Left ventricle myocardium inferior (tissue), 1 donor: ENCODE measurements at regions not wholly inside any gene's neighbourhood (a gene's known extent, or its start where the extent isn't known, plus 50 kb on each side); places are given as distances from the start of the nearest gene placed in this dataset.

Experiments used
- DNase-seq: peaks from one replicate; pipeline ENCODE4 v3.0.0-alpha.2; 2020
- H3K27ac ChIP-seq: fragments of 200-600 bp; replicated peaks from 2 replicates; pipeline ENCODE4 v1.8.0; 2021
- H3K27me3 ChIP-seq: fragments of 200-600 bp; 2 replicates; pipeline ENCODE4 v1.8.0; 2021; ENCODE audit warnings: low read depth
- H3K36me3 ChIP-seq: fragments of 200-600 bp; 2 replicates; pipeline ENCODE4 v1.8.0; 2021
- H3K4me1 ChIP-seq: fragments of 200-600 bp; 2 replicates; pipeline ENCODE4 v1.8.0; 2021
- H3K4me3 ChIP-seq: fragments of 200-600 bp; 2 replicates; pipeline ENCODE4 v1.8.0; 2021; ENCODE audit warnings: mild to moderate bottlenecking, moderate library complexity
- H3K9me3 ChIP-seq: fragments of 200-600 bp; replicated peaks from 2 replicates; pipeline ENCODE4 v1.8.0; 2021
- intact Hi-C: fragments of 100-400 bp; cut with micrococcal nuclease; formaldehyde crosslinking; loops from one replicate; pipeline ENCODE4 v1.11.0; 2022
- TF ChIP-seq, protein P1 (sequence below): fragments of 200-600 bp; IDR thresholded peaks from 2 replicates; pipeline ENCODE4 v1.8.0; 2021; ENCODE audit warnings: antibody characterized with exemption, mild to moderate bottlenecking, borderline replicate concordance
- donor health status: DM: no; HTN: yes; CAD: no; lungs with severe emphysema.

DNA sequence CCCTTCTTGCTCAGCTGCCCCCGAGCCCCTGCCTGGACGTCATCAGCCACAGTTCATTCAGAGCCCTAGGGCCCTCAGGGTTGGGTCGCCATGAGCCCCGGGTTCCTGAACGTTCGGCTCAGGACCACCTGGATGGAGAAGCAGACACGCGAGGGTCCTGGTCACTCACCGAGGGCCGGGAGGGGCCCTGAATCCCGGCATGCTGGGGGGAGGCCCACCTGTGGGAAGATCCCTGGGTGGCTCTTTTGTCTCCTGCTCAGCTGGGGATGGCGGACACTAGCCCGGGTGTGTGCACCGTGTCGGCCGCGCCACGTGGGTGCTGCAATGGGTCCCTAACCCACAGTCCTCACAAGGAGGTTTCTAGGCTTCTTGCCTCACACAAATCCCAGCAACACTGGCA is 78.1 kb upstream of the TTC34 start:
- H3K27me3 ChIP-seq = peaks cover 82% of the 10 kb centered on the region
- H3K4me1 ChIP-seq = peaks cover 13% of the 10 kb centered on the region
- no peak overlapping the region for H3K4me3 ChIP-seq
- no peaks in the 10 kb centered on the region for H3K36me3 ChIP-seq
- no peak overlapping the region for H3K27ac ChIP-seq
- DNase-seq = no peak
- no peaks in the 10 kb centered on the region for H3K9me3 ChIP-seq
- intact Hi-C loops = no loop called here
- TF ChIP-seq, protein P1, sequence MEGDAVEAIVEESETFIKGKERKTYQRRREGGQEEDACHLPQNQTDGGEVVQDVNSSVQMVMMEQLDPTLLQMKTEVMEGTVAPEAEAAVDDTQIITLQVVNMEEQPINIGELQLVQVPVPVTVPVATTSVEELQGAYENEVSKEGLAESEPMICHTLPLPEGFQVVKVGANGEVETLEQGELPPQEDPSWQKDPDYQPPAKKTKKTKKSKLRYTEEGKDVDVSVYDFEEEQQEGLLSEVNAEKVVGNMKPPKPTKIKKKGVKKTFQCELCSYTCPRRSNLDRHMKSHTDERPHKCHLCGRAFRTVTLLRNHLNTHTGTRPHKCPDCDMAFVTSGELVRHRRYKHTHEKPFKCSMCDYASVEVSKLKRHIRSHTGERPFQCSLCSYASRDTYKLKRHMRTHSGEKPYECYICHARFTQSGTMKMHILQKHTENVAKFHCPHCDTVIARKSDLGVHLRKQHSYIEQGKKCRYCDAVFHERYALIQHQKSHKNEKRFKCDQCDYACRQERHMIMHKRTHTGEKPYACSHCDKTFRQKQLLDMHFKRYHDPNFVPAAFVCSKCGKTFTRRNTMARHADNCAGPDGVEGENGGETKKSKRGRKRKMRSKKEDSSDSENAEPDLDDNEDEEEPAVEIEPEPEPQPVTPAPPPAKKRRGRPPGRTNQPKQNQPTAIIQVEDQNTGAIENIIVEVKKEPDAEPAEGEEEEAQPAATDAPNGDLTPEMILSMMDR = no peak

DNA sequence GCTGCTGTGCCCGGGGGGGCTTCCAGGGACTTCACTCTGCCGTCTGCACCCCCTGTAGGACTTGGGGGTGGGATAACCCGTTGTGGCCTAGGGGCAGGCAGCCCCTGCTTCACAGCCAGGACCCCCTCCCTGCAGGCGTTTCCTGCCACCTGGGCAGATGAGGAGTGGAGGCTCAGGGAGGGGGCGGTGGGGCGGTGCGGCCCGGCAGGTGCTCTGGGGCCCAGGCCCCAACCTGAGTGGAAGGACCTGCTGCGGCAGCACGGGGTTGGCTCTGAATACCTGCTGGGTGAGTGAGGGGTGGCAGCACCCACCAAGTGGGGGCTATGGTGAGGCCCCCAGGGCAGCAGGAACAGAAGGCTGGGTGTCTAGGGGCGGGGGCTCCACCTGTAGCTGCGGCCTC is 78.6 kb upstream of the TTC34 start:
- TF ChIP-seq, protein P1 = no peak
- no peaks in the 10 kb centered on the region for H3K36me3 ChIP-seq
- peaks cover 77% of the 10 kb centered on the region for H3K27me3 ChIP-seq
- no peak for DNase-seq
- H3K4me3 ChIP-seq = no peak overlapping the region
- no peak overlapping the region for H3K27ac ChIP-seq
- H3K9me3 ChIP-seq = no peaks in the 10 kb centered on the region
- H3K4me1 ChIP-seq = peaks cover 8% of the 10 kb centered on the region
- intact Hi-C loops = no loop called here

DNA sequence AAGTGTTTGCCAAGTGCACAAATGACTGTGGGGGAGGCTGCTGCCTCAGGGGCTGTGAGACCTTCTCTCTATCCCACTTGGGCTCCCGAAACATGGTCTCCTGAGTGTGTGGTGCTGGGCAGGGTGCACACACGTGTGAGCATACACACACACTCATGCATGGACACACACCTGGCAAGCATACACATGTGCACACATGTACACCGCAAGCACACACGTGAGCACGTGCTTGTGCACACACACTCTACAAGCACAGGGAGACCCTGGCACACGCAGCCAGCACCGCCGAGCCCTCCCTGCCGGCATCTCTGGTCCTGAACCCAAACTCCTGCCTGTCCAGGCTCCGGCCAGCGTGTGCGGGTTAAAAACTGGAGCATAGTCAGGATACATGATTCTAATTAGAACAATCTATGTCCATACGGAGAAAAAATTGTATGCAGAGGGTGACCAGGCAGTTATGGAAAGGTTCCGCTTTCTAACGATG is 79.4 kb upstream of the TTC34 start:
- Histone ChIP-seq H3K36me3 (no peaks in the 10 kb centered on the region), H3K4me3 (no peak overlapping the region), H3K4me1 (peaks cover 3% of the 10 kb centered on the region), H3K27ac (no peak overlapping the region), H3K27me3 (peaks cover 71% of the 10 kb centered on the region), H3K9me3 (no peaks in the 10 kb centered on the region)
- intact Hi-C loops = no loop called here
- TF ChIP-seq, protein P1 = no peak
- no peak for DNase-seq

DNA sequence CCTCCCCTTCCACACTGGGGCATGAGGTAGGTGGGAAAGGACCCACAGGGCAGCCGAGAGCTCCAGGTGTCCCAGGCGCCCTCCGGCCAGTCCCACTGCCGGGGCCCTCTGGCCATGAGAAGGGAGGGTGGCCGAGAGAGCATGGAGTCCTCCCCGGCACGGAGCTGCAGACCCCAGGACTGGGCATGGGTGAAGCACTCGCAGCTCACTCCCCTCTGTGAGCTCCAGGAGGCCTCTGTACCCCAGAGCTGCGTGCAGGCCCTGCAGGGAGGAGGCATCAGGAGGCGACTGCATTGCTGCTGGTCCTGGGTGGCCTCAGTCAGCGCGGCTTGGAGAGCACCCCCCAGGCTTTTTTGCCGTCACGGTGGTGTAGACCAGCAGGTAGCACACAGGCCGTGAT is 80.1 kb upstream of the TTC34 start:
- Histone ChIP-seq H3K4me1 (no peaks in the 10 kb centered on the region), H3K27me3 (peaks cover 65% of the 10 kb centered on the region), H3K27ac (no peak overlapping the region), H3K4me3 (no peak overlapping the region), H3K36me3 (no peaks in the 10 kb centered on the region), H3K9me3 (no peaks in the 10 kb centered on the region)
- intact Hi-C loops = no loop called here
- DNase-seq = no peak
- TF ChIP-seq, protein P1 = no peak

DNA sequence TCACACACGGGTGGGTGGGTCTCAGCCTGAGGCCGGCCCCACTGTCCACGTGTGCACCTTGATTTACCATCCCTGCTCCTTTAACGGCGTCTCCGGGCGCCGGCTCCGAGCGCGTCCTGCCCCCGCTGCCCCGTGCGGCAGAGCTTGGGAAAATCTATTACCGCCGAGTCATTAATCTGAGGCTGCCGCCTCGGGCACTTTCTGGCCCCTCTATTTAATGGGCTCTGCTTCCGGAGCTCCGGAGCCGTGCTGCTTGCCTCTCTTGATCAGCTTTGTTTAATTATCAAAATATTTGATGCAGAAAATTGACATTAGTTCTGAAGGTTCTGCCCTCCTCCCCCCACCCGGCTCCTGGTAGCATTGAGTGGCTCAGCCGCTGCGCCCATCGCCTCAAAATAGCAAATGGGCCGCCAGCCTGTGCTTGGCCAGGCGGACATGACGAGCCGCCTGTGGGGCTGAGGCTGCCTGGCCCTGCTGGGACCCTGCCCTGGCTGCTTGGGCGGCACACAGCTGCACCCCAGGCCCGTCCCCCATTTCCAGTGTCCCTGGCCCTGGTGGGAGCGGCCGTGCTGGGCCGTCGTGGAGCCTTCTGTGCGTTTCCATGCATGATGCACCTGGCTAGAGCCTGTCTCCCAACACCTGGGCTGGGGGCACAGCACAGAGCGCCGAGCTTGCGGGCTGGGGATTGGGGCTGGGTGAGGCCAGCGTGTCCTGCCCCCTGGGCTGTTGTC is 81.6 kb upstream of the TTC34 start:
- H3K4me1 ChIP-seq = no peaks in the 10 kb centered on the region
- H3K36me3 ChIP-seq = no peaks in the 10 kb centered on the region
- TF ChIP-seq, protein P1 = no peak
- DNase-seq = no peak
- H3K27ac ChIP-seq = no peak overlapping the region
- intact Hi-C loops = no loop called here
- H3K9me3 ChIP-seq = no peaks in the 10 kb centered on the region
- H3K4me3 ChIP-seq = no peak overlapping the region
- peaks cover 60% of the 10 kb centered on the region for H3K27me3 ChIP-seq
